PC-9 (cell line): ENCODE measurements at regions not wholly inside any gene's neighbourhood (a gene's known extent, or its start where the extent isn't known, plus 50 kb on each side); places are given as distances from the start of the nearest gene placed in this dataset.
"Not testable (repeated sequence)": the region's sequence is repeated elsewhere in the genome, so short reads cannot be mapped to it uniquely, and the experiment has no call there.

Source experiments
- BruUV-seq: library from RNA; stranded (reverse); fragments of 400-500 nt; replicated peaks from 2 replicates; lab custom pipeline; 2021; lab: Mats Ljungman, UMichigan
- CTCF ChIA-PET: fragments of 300-600 bp; sonication (Branson Sonifier 250); formaldehyde crosslinking; loops from one replicate; lab custom pipeline; 2022; ENCODE audit warnings: antibody characterized with exemption; lab: Charles Lee
- POLR2A ChIA-PET: fragments of 300-600 bp; sonication (Branson Sonifier 250); formaldehyde crosslinking; loops from one replicate; lab custom pipeline; 2022; ENCODE audit warnings: antibody characterized with exemption; ENCODE audit not compliant: unreplicated experiment; lab: Charles Lee
- DNase-seq, 2 experiments: peaks; one replicate each; pipeline versions ENCODE4 v3.0.0 to v3.0.0-alpha.2; 2015 to 2022; ENCODE audit warnings: mixed read lengths in 1 of 2
- H2AFZ ChIP-seq: fragments of 200-600 bp; sonication (generic); 2 replicates; pipeline ENCODE4 v1.8.1; 2017; ENCODE audit warnings: antibody characterized with exemption
- H3F3A ChIP-seq: fragments of 200-600 bp; sonication (generic); 2 replicates; pipeline ENCODE4 v1.8.1; 2017; ENCODE audit warnings: antibody characterized with exemption, mild to moderate bottlenecking, low read depth; ENCODE audit not compliant: insufficient read depth
- H3K27ac ChIP-seq: fragments of 200-600 bp; sonication (generic); 2 replicates; pipeline ENCODE4 v1.6.1; 2016; ENCODE audit warnings: mixed run types
- H3K27me3 ChIP-seq: fragments of 200-600 bp; sonication (generic); 2 replicates; pipeline ENCODE4 v1.6.1; 2016; ENCODE audit warnings: low read depth, mixed run types; ENCODE audit not compliant: insufficient read depth
- H3K36me3 ChIP-seq: fragments of 200-600 bp; sonication (generic); 2 replicates; pipeline ENCODE4 v1.6.1; 2016; ENCODE audit warnings: low read depth, mixed run types
- H3K4me1 ChIP-seq: fragments of 200-600 bp; sonication (generic); replicated peaks from 2 replicates; pipeline ENCODE4 v1.6.1; 2016; ENCODE audit warnings: mixed run types; ENCODE audit not compliant: insufficient read depth
- H3K4me2 ChIP-seq: fragments of 200-600 bp; sonication (generic); 2 replicates; pipeline ENCODE4 v1.6.1; 2017; ENCODE audit warnings: mixed run types
- H3K4me3 ChIP-seq: fragments of 200-600 bp; sonication (generic); 2 replicates; pipeline ENCODE4 v1.6.1; 2016; ENCODE audit warnings: mixed run types
- H3K79me2 ChIP-seq: fragments of 200-600 bp; sonication (generic); 2 replicates; pipeline ENCODE4 v1.6.1; 2017; ENCODE audit warnings: low read depth, mixed run types
- H3K9me2 ChIP-seq: fragments of 200-600 bp; sonication (generic); 2 replicates; pipeline ENCODE4 v1.8.1; 2017; ENCODE audit warnings: mild to moderate bottlenecking; ENCODE audit not compliant: insufficient read depth
- H3K9me3 ChIP-seq: fragments of 200-600 bp; sonication (generic); 2 replicates; pipeline ENCODE4 v1.8.1; 2016; ENCODE audit warnings: low read depth; ENCODE audit not compliant: insufficient read depth
- H4K20me1 ChIP-seq: fragments of 200-600 bp; sonication (generic); 2 replicates; pipeline ENCODE4 v1.8.1; 2017; ENCODE audit not compliant: insufficient read depth
- CTCF ChIP-seq: fragments of 200-600 bp; sonication (generic); conservative IDR thresholded peaks from 2 replicates; pipeline ENCODE4 v1.6.1; 2017; ENCODE audit warnings: mixed run types, antibody characterized with exemption, mild to moderate bottlenecking, moderate library complexity
- EZH2 ChIP-seq: fragments of 200-600 bp; sonication (generic); IDR thresholded peaks from 2 replicates; pipeline ENCODE4 v1.8.0; 2017; ENCODE audit warnings: antibody characterized with exemption, low read depth
- intact Hi-C: fragments of 100-400 bp; cut with micrococcal nuclease; formaldehyde crosslinking; loops from one replicate; pipeline ENCODE4 v1.10.0; 2022; ENCODE audit not compliant: unreplicated experiment

- CTCF ChIA-PET, result no interaction called here
- H3K4me2 ChIP-seq, result no peak overlapping the region
- no peaks in the 10 kb centered on the region for H3K9me2 ChIP-seq
- no peak overlapping the region for H3K4me3 ChIP-seq
- no peaks in the 10 kb centered on the region for H3K27me3 ChIP-seq
- no peaks in the 10 kb centered on the region for H3F3A ChIP-seq
- intact Hi-C loops, result no loop called here
- POLR2A ChIA-PET, result no interaction called here
- H3K79me2 ChIP-seq, result peaks cover 9% of the 10 kb centered on the region; the same call in 1 of the 2 replicates
- BruUV-seq, result no TSS peak
- H3K9me3 ChIP-seq, result no peaks in the 10 kb centered on the region
- H3K27ac ChIP-seq, result no peak overlapping the region
- peaks cover 14% of the 10 kb centered on the region for H3K4me1 ChIP-seq
- no peak overlapping the region for H2AFZ ChIP-seq
- no peak for TF ChIP-seq EZH2
- TF ChIP-seq CTCF, result no peak
- no peak for DNase-seq
- H4K20me1 ChIP-seq, result no peaks in the 10 kb centered on the region
- H3K36me3 ChIP-seq, result no peaks in the 10 kb centered on the region
These were observed 1741.9 kb upstream of the RAG2 start for GRCh38 chr11:38339835-38340440.

- CTCF ChIA-PET, H4K20me1 ChIP-seq: not testable (repeated sequence)
These were observed 1740.0 kb upstream of the RAG2 start for GRCh38 chr11:38338022-38338421.

GRCh38 chr11:38332046-38332445 lies 1734.0 kb upstream of the RAG2 start:
- H3K9me3 ChIP-seq, result no peaks in the 10 kb centered on the region
- POLR2A ChIA-PET, result no interaction called here
- no peaks in the 10 kb centered on the region for H3F3A ChIP-seq
- H3K4me3 ChIP-seq, result no peak overlapping the region
- no peaks in the 10 kb centered on the region for H3K27me3 ChIP-seq
- H2AFZ ChIP-seq, result no peak overlapping the region
- H3K36me3 ChIP-seq, result no peaks in the 10 kb centered on the region
- H4K20me1 ChIP-seq, result no peaks in the 10 kb centered on the region
- CTCF ChIA-PET, result no interaction called here
- peaks cover 9% of the 10 kb centered on the region for H3K79me2 ChIP-seq
- TF ChIP-seq EZH2 (no peak), CTCF (no peak)
- no peak overlapping the region for H3K4me2 ChIP-seq
- BruUV-seq, result no TSS peak
- no peak for DNase-seq
- no peaks in the 10 kb centered on the region for H3K9me2 ChIP-seq
- H3K4me1 ChIP-seq, result peaks cover 7% of the 10 kb centered on the region
- intact Hi-C loops, result no loop called here
- no peak overlapping the region for H3K27ac ChIP-seq

More at GRCh38 chr11:38338022-38338421, 1740.0 kb upstream of the RAG2 start:
- H3F3A ChIP-seq, BruUV-seq, H3K36me3 ChIP-seq, H2AFZ ChIP-seq, H3K9me2 ChIP-seq, H3K4me2 ChIP-seq, intact Hi-C loops, DNase-seq, H3K27me3 ChIP-seq, H3K27ac ChIP-seq, H3K4me3 ChIP-seq, POLR2A ChIA-PET, H3K9me3 ChIP-seq, H3K79me2 ChIP-seq: not testable (repeated sequence)
- H3K4me1 ChIP-seq, result peaks cover 12% of the 10 kb centered on the region

GRCh38 chr11:38330578-38330977 lies 1732.5 kb upstream of the RAG2 start:
- no peak overlapping the region for H3K4me2 ChIP-seq
- no peak for DNase-seq
- no peaks in the 10 kb centered on the region; the same call in 1 of the 2 replicates for H3K4me1 ChIP-seq
- H3K9me3 ChIP-seq, result no peaks in the 10 kb centered on the region
- H2AFZ ChIP-seq, result no peak overlapping the region; the same call in 1 of the 2 replicates
- no peak overlapping the region for H3K4me3 ChIP-seq
- BruUV-seq, result no TSS peak
- TF ChIP-seq CTCF (no peak), EZH2 (no peak)
- no peaks in the 10 kb centered on the region for H3K27me3 ChIP-seq
- ChIA-PET POLR2A (no interaction called here), CTCF (no interaction called here)
- H3K79me2 ChIP-seq, result no peaks in the 10 kb centered on the region; the same call in 1 of the 2 replicates
- H4K20me1 ChIP-seq, result no peaks in the 10 kb centered on the region
- H3K27ac ChIP-seq, result no peak overlapping the region
- no peaks in the 10 kb centered on the region for H3K36me3 ChIP-seq
- H3F3A ChIP-seq, result no peaks in the 10 kb centered on the region
- intact Hi-C loops, result no loop called here
- H3K9me2 ChIP-seq, result no peaks in the 10 kb centered on the region
